Esophagus muscularis mucosa (tissue), 4 donors: ENCODE measurements at regions not wholly inside any gene's neighbourhood (a gene's known extent, or its start where the extent isn't known, plus 50 kb on each side); places are given as distances from the start of the nearest gene placed in this dataset.

ENCODE experiments used
- EP300 ChIP-seq: sonication (generic); formaldehyde crosslinking; IDR thresholded peaks from one replicate; pipeline ENCODE4 v1.6.1; 2017; ENCODE audit warnings: antibody characterized with exemption
- POLR2A ChIP-seq: fragments of 450-650 bp; IDR thresholded peaks from one replicate; pipeline ENCODE4 v1.6.1; 2017; ENCODE audit warnings: antibody characterized with exemption, moderate library complexity, mild to moderate bottlenecking, low read depth
- TF ChIP-seq, protein P1 (sequence below), 3 experiments: fragments of 200-600 bp in 2 of 3; fragments of 450-650 bp in 1 of 3; sonication (generic) in 2 of 3; IDR thresholded peaks; one replicate each; pipeline ENCODE4 v1.5.1; 2017 to 2019; ENCODE audit warnings: antibody characterized with exemption in 3 of 3, mild to moderate bottlenecking in 2 of 3, moderate library complexity in 1 of 3

DNA sequence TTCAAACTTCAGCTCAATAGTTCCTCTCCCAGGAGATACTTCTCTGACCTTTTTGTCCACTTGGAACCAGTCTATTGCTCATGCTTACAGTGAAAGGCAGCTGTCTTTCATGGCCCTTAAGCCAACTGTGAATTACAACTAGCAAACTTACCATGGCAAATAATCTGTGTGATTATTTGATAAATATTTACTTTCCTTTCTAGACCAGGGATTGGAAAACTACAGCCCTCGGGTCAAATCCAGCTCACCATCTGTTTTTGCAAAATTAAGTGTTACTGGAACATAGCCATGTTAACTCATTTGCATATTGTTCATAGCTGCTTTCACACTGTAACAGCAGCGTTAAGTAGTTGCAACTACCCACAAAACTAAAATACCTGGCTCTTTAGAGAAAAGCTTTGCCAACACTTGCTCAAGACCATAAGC is 289.1 kb upstream of the MCTP2 start:
- TF ChIP-seq POLR2A (no peak), EP300 (no peak)
- TF ChIP-seq, protein P1, sequence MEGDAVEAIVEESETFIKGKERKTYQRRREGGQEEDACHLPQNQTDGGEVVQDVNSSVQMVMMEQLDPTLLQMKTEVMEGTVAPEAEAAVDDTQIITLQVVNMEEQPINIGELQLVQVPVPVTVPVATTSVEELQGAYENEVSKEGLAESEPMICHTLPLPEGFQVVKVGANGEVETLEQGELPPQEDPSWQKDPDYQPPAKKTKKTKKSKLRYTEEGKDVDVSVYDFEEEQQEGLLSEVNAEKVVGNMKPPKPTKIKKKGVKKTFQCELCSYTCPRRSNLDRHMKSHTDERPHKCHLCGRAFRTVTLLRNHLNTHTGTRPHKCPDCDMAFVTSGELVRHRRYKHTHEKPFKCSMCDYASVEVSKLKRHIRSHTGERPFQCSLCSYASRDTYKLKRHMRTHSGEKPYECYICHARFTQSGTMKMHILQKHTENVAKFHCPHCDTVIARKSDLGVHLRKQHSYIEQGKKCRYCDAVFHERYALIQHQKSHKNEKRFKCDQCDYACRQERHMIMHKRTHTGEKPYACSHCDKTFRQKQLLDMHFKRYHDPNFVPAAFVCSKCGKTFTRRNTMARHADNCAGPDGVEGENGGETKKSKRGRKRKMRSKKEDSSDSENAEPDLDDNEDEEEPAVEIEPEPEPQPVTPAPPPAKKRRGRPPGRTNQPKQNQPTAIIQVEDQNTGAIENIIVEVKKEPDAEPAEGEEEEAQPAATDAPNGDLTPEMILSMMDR (IDR thresholded peaks at IDR 0.05) = no peak
